ENCODE measurements at regions not wholly inside any gene's neighbourhood (a gene's known extent, or its start where the extent isn't known, plus 50 kb on each side); places are given as distances from the start of the nearest gene placed in this dataset.

- ChIA-PET CTCF (interaction anchor here (0.8 to 2.5 kb wide), 6 partner anchors 547 to 1733 kb away, joined by 3 to 31 read pairs (median 4); no protein-coding TSS in a partner anchor), POLR2A (no interaction called here)
- Mint-ChIP-seq H3K4me3 (no peak overlapping the region), H3K36me3 (ENCODE audit: low read depth) (no peaks in the 10 kb centered on the region), H3K9me3 (ENCODE audit: insufficient read depth) (no peaks in the 10 kb centered on the region), H3K4me1 (ENCODE audit: low read depth) (no peaks in the 10 kb centered on the region), H3K27ac (no peak overlapping the region), H3K27me3 (ENCODE audit: low read depth) (peaks cover 11% of the 10 kb centered on the region)
- DNase-seq (peak; percentile 62), ATAC-seq (peak; percentile 74)
Measured at GRCh38 chr4:101730291-101731117, 60.0 kb upstream of the BANK1 start.

- H3K36me3 Mint-ChIP-seq (ENCODE audit: low read depth), result no peaks in the 10 kb centered on the region
- CTCF ChIA-PET, result no interaction called here
Measured at GRCh38 chr4:101727238-101727637, 63.3 kb upstream of the BANK1 start.

GRCh38 chr4:101724093-101724492 is 66.4 kb upstream of the BANK1 start:
- peaks cover 3% of the 10 kb centered on the region for H3K27me3 Mint-ChIP-seq (ENCODE audit: low read depth)
- ATAC-seq (no peak), DNase-seq (no peak)
- no peaks in the 10 kb centered on the region for H3K36me3 Mint-ChIP-seq (ENCODE audit: low read depth)
- POLR2A ChIA-PET, result no interaction called here
- CTCF ChIA-PET, result no interaction called here
- H3K4me1 Mint-ChIP-seq (ENCODE audit: low read depth), result no peaks in the 10 kb centered on the region
- no peak overlapping the region for H3K4me3 Mint-ChIP-seq
- H3K9me3 Mint-ChIP-seq (ENCODE audit: insufficient read depth), result no peaks in the 10 kb centered on the region
- no peak overlapping the region for H3K27ac Mint-ChIP-seq

More at GRCh38 chr4:101727238-101727637, 63.3 kb upstream of the BANK1 start:
- Mint-ChIP-seq H3K4me3 (no peak overlapping the region), H3K4me1 (ENCODE audit: low read depth) (no peaks in the 10 kb centered on the region), H3K9me3 (ENCODE audit: insufficient read depth) (no peaks in the 10 kb centered on the region), H3K27me3 (ENCODE audit: low read depth) (peaks cover 6% of the 10 kb centered on the region), H3K27ac (no peak overlapping the region)
- POLR2A ChIA-PET, result no interaction called here
- DNase-seq, result no peak
- ATAC-seq, result no peak

GRCh38 chr4:101718810-101719209 is 71.7 kb upstream of the BANK1 start:
- Mint-ChIP-seq H3K9me3 (ENCODE audit: insufficient read depth) (no peaks in the 10 kb centered on the region), H3K4me3 (no peak overlapping the region), H3K4me1 (ENCODE audit: low read depth) (no peaks in the 10 kb centered on the region), H3K27ac (no peak overlapping the region), H3K27me3 (ENCODE audit: low read depth) (no peaks in the 10 kb centered on the region), H3K36me3 (ENCODE audit: low read depth) (no peaks in the 10 kb centered on the region)
- ChIA-PET CTCF (no interaction called here), POLR2A (no interaction called here)
- no peak for ATAC-seq
- no peak for DNase-seq

GRCh38 chr4:101711590-101712260 is 78.8 kb upstream of the BANK1 start:
- Mint-ChIP-seq H3K36me3 (ENCODE audit: low read depth) (no peaks in the 10 kb centered on the region), H3K27me3 (ENCODE audit: low read depth) (no peaks in the 10 kb centered on the region), H3K9me3 (ENCODE audit: insufficient read depth) (no peaks in the 10 kb centered on the region), H3K4me1 (ENCODE audit: low read depth) (no peaks in the 10 kb centered on the region), H3K27ac (no peak overlapping the region), H3K4me3 (no peak overlapping the region)
- POLR2A ChIA-PET, result no interaction called here
- ATAC-seq (no peak), DNase-seq (no peak)
- CTCF ChIA-PET, result no interaction called here

- CTCF ChIA-PET, result no interaction called here
- POLR2A ChIA-PET, result no interaction called here
- Mint-ChIP-seq H3K27ac (no peak overlapping the region), H3K9me3 (ENCODE audit: insufficient read depth) (no peaks in the 10 kb centered on the region), H3K4me1 (ENCODE audit: low read depth) (no peaks in the 10 kb centered on the region), H3K36me3 (ENCODE audit: low read depth) (no peaks in the 10 kb centered on the region), H3K4me3 (no peak overlapping the region), H3K27me3 (ENCODE audit: low read depth) (peaks cover 2% of the 10 kb centered on the region)
- ATAC-seq, result no peak
- DNase-seq, result no peak
Measured at GRCh38 chr4:101710806-101711205, 79.7 kb upstream of the BANK1 start.

GRCh38 chr4:101708293-101709039 is 82.1 kb upstream of the BANK1 start:
- DNase-seq (no peak), ATAC-seq (no peak)
- H3K4me1 Mint-ChIP-seq (ENCODE audit: low read depth), result no peaks in the 10 kb centered on the region
- H3K9me3 Mint-ChIP-seq (ENCODE audit: insufficient read depth), result no peaks in the 10 kb centered on the region
- ChIA-PET POLR2A (no interaction called here), CTCF (no interaction called here)
- H3K27me3 Mint-ChIP-seq (ENCODE audit: low read depth), result peaks cover 2% of the 10 kb centered on the region
- H3K4me3 Mint-ChIP-seq, result no peak overlapping the region
- H3K36me3 Mint-ChIP-seq (ENCODE audit: low read depth), result no peaks in the 10 kb centered on the region
- no peak overlapping the region for H3K27ac Mint-ChIP-seq

- Mint-ChIP-seq H3K27me3 (ENCODE audit: low read depth) (peaks cover 2% of the 10 kb centered on the region), H3K4me3 (no peak overlapping the region), H3K27ac (no peak overlapping the region), H3K9me3 (ENCODE audit: insufficient read depth) (no peaks in the 10 kb centered on the region), H3K36me3 (ENCODE audit: low read depth) (no peaks in the 10 kb centered on the region), H3K4me1 (ENCODE audit: low read depth) (no peaks in the 10 kb centered on the region)
- CTCF ChIA-PET, result interaction anchor here (0.9 kb wide), 1 partner anchor 518 kb away, joined by 3 read pairs; no protein-coding TSS in a partner anchor
- DNase-seq (no peak), ATAC-seq (no peak)
- POLR2A ChIA-PET, result no interaction called here
Measured at GRCh38 chr4:101707596-101707995, 82.9 kb upstream of the BANK1 start.

GRCh38 chr4:101706535-101707057 is 83.9 kb upstream of the BANK1 start:
- ChIA-PET CTCF (interaction anchor here (0.9 kb wide), 1 partner anchor 517 kb away, joined by 3 read pairs; no protein-coding TSS in a partner anchor), POLR2A (no interaction called here)
- Mint-ChIP-seq H3K27me3 (ENCODE audit: low read depth) (peaks cover 2% of the 10 kb centered on the region), H3K4me3 (no peak overlapping the region), H3K36me3 (ENCODE audit: low read depth) (no peaks in the 10 kb centered on the region), H3K27ac (no peak overlapping the region), H3K4me1 (ENCODE audit: low read depth) (no peaks in the 10 kb centered on the region), H3K9me3 (ENCODE audit: insufficient read depth) (no peaks in the 10 kb centered on the region)
- DNase-seq, result no peak
- no peak for ATAC-seq

- ATAC-seq, result no peak
- no peaks in the 10 kb centered on the region for H3K9me3 Mint-ChIP-seq (ENCODE audit: insufficient read depth)
- CTCF ChIA-PET, result no interaction called here
- POLR2A ChIA-PET, result no interaction called here
- H3K27me3 Mint-ChIP-seq (ENCODE audit: low read depth), result peaks cover 11% of the 10 kb centered on the region
- no peak overlapping the region for H3K27ac Mint-ChIP-seq
- no peaks in the 10 kb centered on the region for H3K4me1 Mint-ChIP-seq (ENCODE audit: low read depth)
- DNase-seq, result no peak
- no peaks in the 10 kb centered on the region for H3K36me3 Mint-ChIP-seq (ENCODE audit: low read depth)
- no peak overlapping the region for H3K4me3 Mint-ChIP-seq
Measured at GRCh38 chr4:101701551-101701950, 89.0 kb upstream of the BANK1 start.

- ATAC-seq (no peak), DNase-seq (no peak)
- no peaks in the 10 kb centered on the region for H3K9me3 Mint-ChIP-seq (ENCODE audit: insufficient read depth)
- H3K27me3 Mint-ChIP-seq (ENCODE audit: low read depth), result peaks cover 10% of the 10 kb centered on the region
- ChIA-PET CTCF (no interaction called here), POLR2A (no interaction called here)
- no peaks in the 10 kb centered on the region for H3K4me1 Mint-ChIP-seq (ENCODE audit: low read depth)
- no peak overlapping the region for H3K4me3 Mint-ChIP-seq
- H3K36me3 Mint-ChIP-seq (ENCODE audit: low read depth), result no peaks in the 10 kb centered on the region
- H3K27ac Mint-ChIP-seq, result no peak overlapping the region
Measured at GRCh38 chr4:101699441-101700124, 90.9 kb upstream of the BANK1 start.

All from activated CD8-positive, alpha-beta T cell treated with anti-CD3 and anti-CD28 coated beads, Interleukin-2, amount 10 ng/mL, durations not matched to agents 7 days and 5 days (primary cell).